Karpas-422 (cell line): ENCODE measurements at regions not wholly inside any gene's neighbourhood (a gene's known extent, or its start where the extent isn't known, plus 50 kb on each side); places are given as distances from the start of the nearest gene placed in this dataset.
"Not testable (repeated sequence)": the region's sequence is repeated elsewhere in the genome, so short reads cannot be mapped to it uniquely, and the experiment has no call there.

Experiments
- DNase-seq: peaks from one replicate; pipeline ENCODE4 v3.0.0-alpha.2; 2015
- H2AFZ ChIP-seq: fragments of 200-600 bp; sonication (generic); 2 replicates; pipeline ENCODE4 v1.6.1; 2014; ENCODE audit warnings: antibody characterized with exemption, low read length, mixed read lengths
- H3K27ac ChIP-seq: fragments of 200-600 bp; sonication (generic); 2 replicates; pipeline ENCODE4 v1.5.1; 2014; ENCODE audit warnings: mild to moderate bottlenecking, low read length, moderate library complexity
- H3K27me3 ChIP-seq: fragments of 200-600 bp; sonication (generic); 2 replicates; pipeline ENCODE4 v1.6.1; 2014; ENCODE audit warnings: low read length, mixed read lengths
- H3K36me3 ChIP-seq: fragments of 200-600 bp; sonication (generic); 2 replicates; pipeline ENCODE4 v1.6.1; 2014; ENCODE audit warnings: low read length, mixed read lengths; ENCODE audit not compliant: insufficient read depth
- H3K4me1 ChIP-seq: fragments of 200-600 bp; sonication (generic); 2 replicates; pipeline ENCODE4 v1.6.1; 2014; ENCODE audit warnings: mild to moderate bottlenecking, low read length, mixed read lengths
- H3K4me2 ChIP-seq: fragments of 200-600 bp; sonication (generic); 2 replicates; pipeline ENCODE4 v1.6.1; 2014; ENCODE audit warnings: low read length, low read depth, mild to moderate bottlenecking; ENCODE audit not compliant: poor library complexity, severe bottlenecking
- H3K4me3 ChIP-seq: fragments of 200-600 bp; sonication (generic); 2 replicates; pipeline ENCODE4 v1.5.1; 2014; ENCODE audit warnings: mild to moderate bottlenecking, antibody characterized with exemption, low read length, mixed read lengths
- H3K79me2 ChIP-seq: fragments of 200-600 bp; sonication (generic); 2 replicates; pipeline ENCODE4 v1.6.1; 2014; ENCODE audit warnings: mild to moderate bottlenecking, low read length, mixed read lengths
- H3K9ac ChIP-seq: fragments of 200-600 bp; sonication (generic); 2 replicates; pipeline ENCODE4 v1.6.0; 2014; ENCODE audit warnings: low read length
- H3K9me2 ChIP-seq: fragments of 200-600 bp; sonication (generic), shearing (Covaris generic); replicated peaks from 2 replicates; pipeline ENCODE4 v1.6.0; 2014; ENCODE audit warnings: mild to moderate bottlenecking, low read length, moderate library complexity; ENCODE audit not compliant: insufficient read depth
- H3K9me3 ChIP-seq: fragments of 300-700, 200-600 bp; sonication (generic); 2 replicates; pipeline ENCODE4 v1.6.1; 2014; ENCODE audit warnings: low read length, mixed read lengths
- H4K20me1 ChIP-seq: fragments of 200-600 bp; sonication (generic); 2 replicates; pipeline ENCODE4 v1.6.1; 2014; ENCODE audit warnings: mild to moderate bottlenecking, antibody characterized with exemption, low read length, low read depth; ENCODE audit not compliant: insufficient read depth

GRCh38 chr1:223992456-223993246 is 121.3 kb upstream of the FBXO28 start:
- H3K27ac ChIP-seq, H3K4me1 ChIP-seq, H4K20me1 ChIP-seq, H3K9me2 ChIP-seq, H3K36me3 ChIP-seq, H3K9me3 ChIP-seq, H2AFZ ChIP-seq, H3K27me3 ChIP-seq: not testable (repeated sequence)
- H3K4me2 ChIP-seq: peak overlapping the region; percentile 62
- peak; percentile 99 for DNase-seq
- peak overlapping the region; percentile 70 for H3K4me3 ChIP-seq
- H3K79me2 ChIP-seq: peaks cover 25% of the 10 kb centered on the region
- H3K9ac ChIP-seq: peak overlapping the region; percentile 70

GRCh38 chr1:223991297-223991857 is 122.5 kb upstream of the FBXO28 start:
- Histone ChIP-seq H3K4me3 (peak overlapping the region; percentile 70; the same call in 1 of the 2 replicates), H3K79me2 (peaks cover 23% of the 10 kb centered on the region), H3K4me2 (peak overlapping the region; percentile 45)
- H2AFZ ChIP-seq, H3K27ac ChIP-seq, H3K4me1 ChIP-seq, H3K27me3 ChIP-seq, DNase-seq, H3K9me2 ChIP-seq, H3K9me3 ChIP-seq, H3K36me3 ChIP-seq, H4K20me1 ChIP-seq, H3K9ac ChIP-seq: not testable (repeated sequence)

GRCh38 chr1:223961985-223962384 is 116.2 kb upstream of the TP53BP2 start:
- not testable (repeated sequence) for H3K79me2 ChIP-seq, H3K4me2 ChIP-seq, DNase-seq, H3K27ac ChIP-seq, H3K9ac ChIP-seq, H4K20me1 ChIP-seq, H3K36me3 ChIP-seq, H3K4me3 ChIP-seq, H3K27me3 ChIP-seq, H2AFZ ChIP-seq, H3K9me2 ChIP-seq, H3K9me3 ChIP-seq, H3K4me1 ChIP-seq

- not testable (repeated sequence) for H3K4me2 ChIP-seq, H3K79me2 ChIP-seq, H3K4me1 ChIP-seq, DNase-seq, H3K9me3 ChIP-seq, H4K20me1 ChIP-seq, H2AFZ ChIP-seq, H3K9me2 ChIP-seq, H3K27ac ChIP-seq, H3K4me3 ChIP-seq, H3K27me3 ChIP-seq, H3K36me3 ChIP-seq, H3K9ac ChIP-seq
These were observed 107.1 kb upstream of the TP53BP2 start for GRCh38 chr1:223952801-223953200.

- not testable (repeated sequence) for H3K27ac ChIP-seq, H2AFZ ChIP-seq, DNase-seq, H3K36me3 ChIP-seq, H4K20me1 ChIP-seq, H3K4me2 ChIP-seq, H3K9me3 ChIP-seq, H3K27me3 ChIP-seq, H3K4me3 ChIP-seq, H3K79me2 ChIP-seq, H3K9ac ChIP-seq, H3K9me2 ChIP-seq, H3K4me1 ChIP-seq
These were observed 105.8 kb upstream of the TP53BP2 start for GRCh38 chr1:223951551-223951950.

- H3K4me1 ChIP-seq, H3K36me3 ChIP-seq, H3K9me3 ChIP-seq, H3K9ac ChIP-seq, H3K27ac ChIP-seq, H2AFZ ChIP-seq, H3K27me3 ChIP-seq, H3K9me2 ChIP-seq, DNase-seq, H4K20me1 ChIP-seq, H3K79me2 ChIP-seq, H3K4me2 ChIP-seq, H3K4me3 ChIP-seq: not testable (repeated sequence)
These were observed 104.2 kb upstream of the TP53BP2 start for GRCh38 chr1:223949944-223950343.

- H3K4me3 ChIP-seq, H2AFZ ChIP-seq, H3K9ac ChIP-seq, DNase-seq, H3K9me3 ChIP-seq, H3K27ac ChIP-seq, H3K36me3 ChIP-seq, H3K4me1 ChIP-seq, H3K79me2 ChIP-seq, H4K20me1 ChIP-seq, H3K9me2 ChIP-seq, H3K27me3 ChIP-seq, H3K4me2 ChIP-seq: not testable (repeated sequence)
These were observed 102.3 kb upstream of the TP53BP2 start for GRCh38 chr1:223948041-223948440.

GRCh38 chr1:223936592-223936991 is 90.8 kb upstream of the TP53BP2 start:
- not testable (repeated sequence) for H3K79me2 ChIP-seq, H3K27ac ChIP-seq, H3K9me3 ChIP-seq, H3K4me1 ChIP-seq, DNase-seq, H3K9ac ChIP-seq, H3K9me2 ChIP-seq, H3K4me3 ChIP-seq, H4K20me1 ChIP-seq, H3K4me2 ChIP-seq, H2AFZ ChIP-seq, H3K36me3 ChIP-seq, H3K27me3 ChIP-seq
